ENCODE measurements at regions not wholly inside any gene's neighbourhood (a gene's known extent, or its start where the extent isn't known, plus 50 kb on each side); places are given as distances from the start of the nearest gene placed in this dataset.

GRCh38 chr1:106746448-106747085 is 309.9 kb upstream of the PRMT6 start:
- Histone ChIP-seq H3K27ac (replicated peaks) (no peak overlapping the region), H3K27me3 (ENCODE audit: insufficient read depth, poor library complexity, severe bottlenecking) (no peaks in the 10 kb centered on the region), H3K4me3 (replicated peaks; ENCODE audit: insufficient read depth, low read length) (no peak overlapping the region)
- TF ChIP-seq GABPA (IDR thresholded peaks at IDR 0.05; ENCODE audit: low read depth) (no peak), SPI1 (IDR thresholded peaks at IDR 0.05; ENCODE audit: borderline replicate concordance, low read depth) (no peak), CTCF (IDR thresholded peaks at IDR 0.05; ENCODE audit: insufficient read depth, low read length) (no peak), POLR2AphosphoS5 (IDR thresholded peaks at IDR 0.05; ENCODE audit: low read depth) (no peak)
- TF ChIP-seq, protein P1, sequence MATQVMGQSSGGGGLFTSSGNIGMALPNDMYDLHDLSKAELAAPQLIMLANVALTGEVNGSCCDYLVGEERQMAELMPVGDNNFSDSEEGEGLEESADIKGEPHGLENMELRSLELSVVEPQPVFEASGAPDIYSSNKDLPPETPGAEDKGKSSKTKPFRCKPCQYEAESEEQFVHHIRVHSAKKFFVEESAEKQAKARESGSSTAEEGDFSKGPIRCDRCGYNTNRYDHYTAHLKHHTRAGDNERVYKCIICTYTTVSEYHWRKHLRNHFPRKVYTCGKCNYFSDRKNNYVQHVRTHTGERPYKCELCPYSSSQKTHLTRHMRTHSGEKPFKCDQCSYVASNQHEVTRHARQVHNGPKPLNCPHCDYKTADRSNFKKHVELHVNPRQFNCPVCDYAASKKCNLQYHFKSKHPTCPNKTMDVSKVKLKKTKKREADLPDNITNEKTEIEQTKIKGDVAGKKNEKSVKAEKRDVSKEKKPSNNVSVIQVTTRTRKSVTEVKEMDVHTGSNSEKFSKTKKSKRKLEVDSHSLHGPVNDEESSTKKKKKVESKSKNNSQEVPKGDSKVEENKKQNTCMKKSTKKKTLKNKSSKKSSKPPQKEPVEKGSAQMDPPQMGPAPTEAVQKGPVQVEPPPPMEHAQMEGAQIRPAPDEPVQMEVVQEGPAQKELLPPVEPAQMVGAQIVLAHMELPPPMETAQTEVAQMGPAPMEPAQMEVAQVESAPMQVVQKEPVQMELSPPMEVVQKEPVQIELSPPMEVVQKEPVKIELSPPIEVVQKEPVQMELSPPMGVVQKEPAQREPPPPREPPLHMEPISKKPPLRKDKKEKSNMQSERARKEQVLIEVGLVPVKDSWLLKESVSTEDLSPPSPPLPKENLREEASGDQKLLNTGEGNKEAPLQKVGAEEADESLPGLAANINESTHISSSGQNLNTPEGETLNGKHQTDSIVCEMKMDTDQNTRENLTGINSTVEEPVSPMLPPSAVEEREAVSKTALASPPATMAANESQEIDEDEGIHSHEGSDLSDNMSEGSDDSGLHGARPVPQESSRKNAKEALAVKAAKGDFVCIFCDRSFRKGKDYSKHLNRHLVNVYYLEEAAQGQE (IDR thresholded peaks at IDR 0.05; ENCODE audit: insufficient replicate concordance, low read depth): no peak
- no peak for DNase-seq (ENCODE audit: low read depth in 1 of 2, low spot score in 1 of 2)

- no peak for DNase-seq (ENCODE audit: low read depth in 1 of 2, low spot score in 1 of 2)
- no peak overlapping the region for H3K27ac ChIP-seq (replicated peaks)
- no peak overlapping the region for H3K4me3 ChIP-seq (replicated peaks; ENCODE audit: insufficient read depth, low read length)
- no peaks in the 10 kb centered on the region for H3K27me3 ChIP-seq (ENCODE audit: insufficient read depth, poor library complexity, severe bottlenecking)
- TF ChIP-seq POLR2AphosphoS5 (IDR thresholded peaks at IDR 0.05; ENCODE audit: low read depth) (no peak), CTCF (IDR thresholded peaks at IDR 0.05; ENCODE audit: insufficient read depth, low read length) (no peak), SPI1 (IDR thresholded peaks at IDR 0.05; ENCODE audit: borderline replicate concordance, low read depth) (no peak), GABPA (IDR thresholded peaks at IDR 0.05; ENCODE audit: low read depth) (no peak)
- TF ChIP-seq, protein P1 (IDR thresholded peaks at IDR 0.05; ENCODE audit: insufficient replicate concordance, low read depth): no peak
Measured at GRCh38 chr1:106747232-106747631, 309.2 kb upstream of the PRMT6 start.

DNA sequence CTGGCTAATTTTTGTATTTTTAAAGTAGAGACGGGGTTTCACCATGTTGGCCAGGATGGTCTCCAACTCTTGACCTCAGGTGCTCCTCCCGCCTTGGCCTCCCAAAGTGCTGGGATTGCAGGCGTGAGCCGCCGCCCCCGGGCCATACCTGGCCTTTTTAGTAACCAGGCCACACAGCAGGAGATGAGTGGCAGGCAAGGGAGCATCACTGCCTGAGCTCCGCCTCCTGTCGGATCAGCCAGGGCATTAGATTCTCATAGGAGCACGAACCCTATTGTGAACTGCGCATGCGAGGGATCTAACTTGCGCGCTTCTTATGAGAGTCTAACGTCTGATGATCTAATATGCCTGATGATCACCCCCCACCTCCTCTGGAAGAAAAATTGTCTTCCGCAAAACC is 308.7 kb upstream of the PRMT6 start:
- no peaks in the 10 kb centered on the region for H3K27me3 ChIP-seq (ENCODE audit: insufficient read depth, poor library complexity, severe bottlenecking)
- no peak overlapping the region for H3K27ac ChIP-seq (replicated peaks)
- no peak overlapping the region for H3K4me3 ChIP-seq (replicated peaks; ENCODE audit: insufficient read depth, low read length)
- DNase-seq (ENCODE audit: low read depth in 1 of 2, low spot score in 1 of 2): no peak
- TF ChIP-seq, protein P1 (IDR thresholded peaks at IDR 0.05; ENCODE audit: insufficient replicate concordance, low read depth): no peak
- TF ChIP-seq GABPA (IDR thresholded peaks at IDR 0.05; ENCODE audit: low read depth) (no peak), POLR2AphosphoS5 (IDR thresholded peaks at IDR 0.05; ENCODE audit: low read depth) (no peak), CTCF (IDR thresholded peaks at IDR 0.05; ENCODE audit: insufficient read depth, low read length) (no peak)
